Mesendoderm (in vitro differentiated cells): ENCODE measurements at regions not wholly inside any gene's neighbourhood (a gene's known extent, or its start where the extent isn't known, plus 50 kb on each side); places are given as distances from the start of the nearest gene placed in this dataset.
A peak's percentile ranks its signal among the peaks of the same experiment; 100 is the strongest.

ENCODE experiments used
- DNase-seq: peaks from one replicate; pipeline ENCODE4 v3.0.0; 2013
- H2AK5ac ChIP-seq: 2 replicates; pipeline ENCODE4 v1.6.1; 2013; ENCODE audit warnings: low read length, inconsistent platforms
- H2BK120ac ChIP-seq: 2 replicates; pipeline ENCODE4 v1.6.1; 2013; ENCODE audit warnings: low read depth, mild to moderate bottlenecking, low read length, moderate library complexity, mixed read lengths
- H2BK15ac ChIP-seq: replicated peaks from 2 replicates; pipeline ENCODE4 v1.6.1; 2013; ENCODE audit warnings: low read depth, mild to moderate bottlenecking, moderate library complexity
- H2BK5ac ChIP-seq: 2 replicates; pipeline ENCODE4 v1.6.1; 2013; ENCODE audit warnings: low read length, inconsistent platforms
- H3K18ac ChIP-seq: 2 replicates; pipeline ENCODE4 v1.6.1; 2013; ENCODE audit warnings: mild to moderate bottlenecking, low read length, mixed read lengths
- H3K23ac ChIP-seq: one replicate; pipeline ENCODE4 v1.6.1; 2013; ENCODE audit warnings: low read length
- H3K27ac ChIP-seq: 2 replicates; pipeline ENCODE4 v1.5.1; 2013; ENCODE audit warnings: low read depth, mild to moderate bottlenecking, inconsistent platforms, low read length, moderate library complexity
- H3K27me3 ChIP-seq: 2 replicates; pipeline ENCODE4 v1.6.1; 2013; ENCODE audit warnings: low read length, control low read depth, mild to moderate bottlenecking, inconsistent platforms; ENCODE audit not compliant: insufficient read depth, poor library complexity
- H3K36me3 ChIP-seq: 2 replicates; pipeline ENCODE4 v1.6.1; 2013; ENCODE audit warnings: low read length, inconsistent platforms; ENCODE audit not compliant: control insufficient read depth, insufficient read depth
- H3K4ac ChIP-seq: one replicate; pipeline ENCODE4 v1.6.1; 2013; ENCODE audit warnings: low read depth, mild to moderate bottlenecking, low read length, moderate library complexity
- H3K4me1 ChIP-seq: 2 replicates; pipeline ENCODE4 v1.6.1; 2013; ENCODE audit warnings: low read depth, low read length, inconsistent platforms; ENCODE audit not compliant: control insufficient read depth
- H3K4me2 ChIP-seq: 2 replicates; pipeline ENCODE4 v1.6.1; 2013; ENCODE audit warnings: low read length
- H3K4me3 ChIP-seq: 2 replicates; pipeline ENCODE4 v1.5.1; 2013; ENCODE audit warnings: mild to moderate bottlenecking, low read length
- H3K56ac ChIP-seq: one replicate; pipeline ENCODE4 v1.6.1; 2013; ENCODE audit warnings: low read length
- H3K79me1 ChIP-seq: 2 replicates; pipeline ENCODE4 v1.6.1; 2013; ENCODE audit warnings: low read length, inconsistent platforms
- H3K79me2 ChIP-seq: 2 replicates; pipeline ENCODE4 v1.6.1; 2013; ENCODE audit warnings: mild to moderate bottlenecking, low read length; ENCODE audit not compliant: control insufficient read depth, insufficient read depth
- H3K9ac ChIP-seq: 2 replicates; pipeline ENCODE4 v1.6.1; 2013; ENCODE audit warnings: low read length, inconsistent platforms
- H4K5ac ChIP-seq: one replicate; pipeline ENCODE4 v1.6.1; 2013; ENCODE audit warnings: low read length
- H4K8ac ChIP-seq: one replicate; pipeline ENCODE4 v1.6.1; 2013; ENCODE audit warnings: low read depth, mild to moderate bottlenecking, control low read depth, low read length, moderate library complexity
- WGBS: extraction: QIAGEN DNeasy Blood & Tissue Kit; methylation state at CpG from one replicate; pipeline ENCODE4 v1.1.7; 2013; ENCODE audit warnings: low lambda C conversion rate, missing lambda C conversion rate; ENCODE audit not compliant: insufficient coverage; ENCODE audit errors: extremely low coverage; 5-methylcytosine and 5-hydroxymethylcytosine counted together

GRCh38 chr3:34650131-34650530 is 851.7 kb downstream of the PDCD6IP start:
- H3K23ac ChIP-seq: no peak overlapping the region
- no peaks in the 10 kb centered on the region for H3K4me1 ChIP-seq
- no peaks in the 10 kb centered on the region for H3K79me1 ChIP-seq
- no peak overlapping the region for H4K8ac ChIP-seq
- no peaks in the 10 kb centered on the region for H3K27me3 ChIP-seq
- H4K5ac ChIP-seq: no peak overlapping the region
- no peak overlapping the region for H3K9ac ChIP-seq
- no peak overlapping the region for H3K4ac ChIP-seq
- H3K4me2 ChIP-seq: no peak overlapping the region
- H3K18ac ChIP-seq: peak overlapping the region; percentile 1
- no peak overlapping the region for H3K27ac ChIP-seq
- H2AK5ac ChIP-seq: no peak overlapping the region
- H2BK5ac ChIP-seq: no peak overlapping the region
- no peak overlapping the region for H3K56ac ChIP-seq
- no peaks in the 10 kb centered on the region for H3K79me2 ChIP-seq
- no peak overlapping the region for H3K4me3 ChIP-seq
- no peaks in the 10 kb centered on the region for H3K36me3 ChIP-seq
- no peak overlapping the region for H2BK15ac ChIP-seq
- no peak overlapping the region for H2BK120ac ChIP-seq
- DNase-seq: no peak
- WGBS: no CpG with 5 or more reads among the region's 4 CpGs

DNA sequence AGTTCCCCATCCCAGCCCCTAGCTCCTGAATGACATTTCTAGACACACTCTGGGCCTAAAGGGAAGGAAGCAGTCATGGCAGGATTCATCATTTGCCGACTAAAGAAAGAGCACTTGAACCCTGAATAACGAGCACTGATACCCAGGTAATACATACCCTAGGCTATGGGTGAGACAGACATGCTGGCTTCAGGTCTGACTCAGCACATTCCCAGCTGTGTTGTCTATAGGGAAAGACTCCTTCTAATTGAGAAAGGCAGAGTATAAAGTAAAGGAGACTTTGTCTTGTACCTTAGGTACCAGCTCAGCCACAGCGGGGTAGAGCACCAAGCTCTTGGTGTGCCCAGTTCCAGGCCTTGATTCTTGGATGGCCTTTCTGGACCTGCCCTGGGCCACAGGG is 870.5 kb downstream of the PDCD6IP start:
- Histone ChIP-seq H2BK5ac (no peak overlapping the region), H3K4me3 (no peak overlapping the region), H3K9ac (no peak overlapping the region), H2BK120ac (peak overlapping the region; percentile 33), H3K36me3 (no peaks in the 10 kb centered on the region), H3K4me1 (no peaks in the 10 kb centered on the region), H3K56ac (no peak overlapping the region), H3K79me1 (no peaks in the 10 kb centered on the region), H3K23ac (no peak overlapping the region), H3K27me3 (no peaks in the 10 kb centered on the region), H3K27ac (no peak overlapping the region), H3K4ac (no peak overlapping the region), H4K5ac (no peak overlapping the region), H2AK5ac (no peak overlapping the region), H3K4me2 (no peak overlapping the region), H3K79me2 (no peaks in the 10 kb centered on the region), H4K8ac (no peak overlapping the region), H3K18ac (no peak overlapping the region), H2BK15ac (no peak overlapping the region)
- no peak for DNase-seq
- WGBS: no CpG with 5 or more reads among the region's 3 CpGs

DNA sequence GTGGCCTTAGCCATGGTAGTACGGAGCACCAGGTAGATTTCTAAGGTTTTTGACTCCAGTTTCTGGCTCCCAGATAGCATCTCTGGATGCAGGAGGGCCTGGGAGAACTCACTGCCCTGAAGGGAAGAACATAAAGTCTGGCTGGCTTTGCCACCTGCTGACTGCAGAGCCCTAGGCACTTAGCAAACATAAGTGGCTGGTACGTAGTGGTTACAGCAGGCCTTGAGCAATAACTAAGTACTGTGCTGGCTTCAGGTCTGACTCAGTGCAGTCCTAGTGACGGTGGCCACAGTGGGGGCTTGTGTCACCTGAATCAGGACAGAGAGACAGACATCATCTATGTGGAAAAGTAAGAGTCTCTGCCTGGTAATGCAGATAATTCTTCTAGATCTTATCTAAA is 871.1 kb downstream of the PDCD6IP start:
- H2BK120ac ChIP-seq: no peak overlapping the region
- no peak overlapping the region for H4K5ac ChIP-seq
- no peak overlapping the region for H3K23ac ChIP-seq
- H3K36me3 ChIP-seq: no peaks in the 10 kb centered on the region
- no peak overlapping the region for H2BK5ac ChIP-seq
- no peak overlapping the region for H3K4ac ChIP-seq
- no peak overlapping the region for H3K18ac ChIP-seq
- H3K27me3 ChIP-seq: no peaks in the 10 kb centered on the region
- no peak overlapping the region for H2AK5ac ChIP-seq
- no peak overlapping the region for H4K8ac ChIP-seq
- H3K9ac ChIP-seq: no peak overlapping the region
- no peak overlapping the region for H3K56ac ChIP-seq
- no CpG with 5 or more reads among the region's 3 CpGs for WGBS
- H3K4me1 ChIP-seq: no peaks in the 10 kb centered on the region
- no peaks in the 10 kb centered on the region for H3K79me1 ChIP-seq
- no peak overlapping the region for H3K4me2 ChIP-seq
- no peak overlapping the region for H2BK15ac ChIP-seq
- H3K27ac ChIP-seq: no peak overlapping the region
- H3K4me3 ChIP-seq: no peak overlapping the region
- DNase-seq: peak; percentile 23
- H3K79me2 ChIP-seq: no peaks in the 10 kb centered on the region

DNA sequence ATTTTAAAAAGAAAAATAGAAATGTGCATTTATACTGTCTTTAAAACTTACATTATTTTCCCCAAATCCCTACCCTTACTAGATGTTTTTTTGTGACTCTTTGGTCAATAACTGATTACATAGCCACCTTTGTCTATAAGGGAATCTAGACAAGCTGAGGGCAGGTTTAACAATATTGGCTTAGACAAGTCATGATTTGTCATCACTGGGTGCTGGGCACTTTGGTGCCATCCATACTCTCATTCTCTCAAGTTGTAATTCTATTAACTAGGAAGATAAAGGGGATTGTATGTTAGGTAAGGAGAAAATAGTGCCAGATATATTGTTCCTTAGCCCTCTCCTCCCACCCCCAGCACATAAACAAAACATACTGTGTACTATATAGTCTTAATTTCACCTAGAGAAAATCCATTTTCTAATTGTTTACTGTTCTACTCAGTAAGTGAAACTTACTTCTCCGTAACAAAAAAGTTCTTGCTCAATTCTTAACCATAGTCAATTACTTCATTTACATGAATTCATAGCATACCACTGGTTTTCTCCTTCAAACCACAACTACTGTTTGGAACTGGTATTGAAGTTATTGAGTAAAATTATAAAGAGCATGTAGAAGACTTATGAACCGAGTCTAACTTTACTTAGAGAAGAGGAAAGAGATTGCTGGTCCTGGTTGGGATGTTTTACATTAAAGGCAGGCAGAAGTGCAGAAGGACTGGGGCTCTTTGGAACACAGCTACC is 877.1 kb downstream of the PDCD6IP start:
- Histone ChIP-seq H3K79me1 (no peaks in the 10 kb centered on the region), H3K4ac (no peak overlapping the region), H2BK5ac (no peak overlapping the region), H2BK120ac (no peak overlapping the region), H3K79me2 (no peaks in the 10 kb centered on the region), H3K9ac (no peak overlapping the region), H3K18ac (no peak overlapping the region), H3K4me2 (no peak overlapping the region), H3K27me3 (no peaks in the 10 kb centered on the region), H3K23ac (no peak overlapping the region), H3K56ac (no peak overlapping the region), H2AK5ac (no peak overlapping the region), H3K4me1 (no peaks in the 10 kb centered on the region), H3K4me3 (no peak overlapping the region), H4K5ac (no peak overlapping the region), H3K27ac (no peak overlapping the region), H4K8ac (no peak overlapping the region), H3K36me3 (no peaks in the 10 kb centered on the region), H2BK15ac (no peak overlapping the region)
- no CpG with 5 or more reads among the region's 2 CpGs for WGBS
- DNase-seq: no peak

DNA sequence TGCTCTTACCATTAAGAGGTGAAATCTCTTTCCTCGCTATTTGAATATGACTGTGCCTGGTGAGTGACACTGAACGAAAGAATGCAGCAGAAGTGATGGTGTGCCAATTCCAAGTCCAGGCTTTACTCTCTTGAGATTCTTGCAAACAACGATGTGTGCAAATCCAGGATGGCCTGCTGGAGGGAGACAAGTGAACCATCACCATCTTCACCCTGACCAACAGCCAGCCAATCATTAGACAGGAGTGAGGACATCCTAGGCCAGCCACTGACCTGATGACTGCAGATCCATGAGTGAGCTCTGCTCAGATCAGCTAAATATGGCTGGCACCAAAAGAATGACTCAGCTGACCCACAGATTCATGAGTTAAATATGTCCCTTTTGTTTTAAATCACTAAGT is 878.0 kb downstream of the PDCD6IP start:
- Histone ChIP-seq H3K9ac (no peak overlapping the region), H2AK5ac (no peak overlapping the region), H3K4me2 (no peak overlapping the region), H4K5ac (no peak overlapping the region), H3K4me1 (no peaks in the 10 kb centered on the region), H2BK120ac (no peak overlapping the region), H2BK5ac (no peak overlapping the region), H3K23ac (no peak overlapping the region), H3K27me3 (no peaks in the 10 kb centered on the region), H3K27ac (no peak overlapping the region), H3K56ac (no peak overlapping the region), H3K79me1 (no peaks in the 10 kb centered on the region), H3K4me3 (no peak overlapping the region), H3K4ac (no peak overlapping the region), H3K18ac (no peak overlapping the region), H4K8ac (no peak overlapping the region), H3K36me3 (no peaks in the 10 kb centered on the region), H2BK15ac (no peak overlapping the region), H3K79me2 (no peaks in the 10 kb centered on the region)
- DNase-seq: no peak
- no CpG with 5 or more reads among the region's 3 CpGs for WGBS

DNA sequence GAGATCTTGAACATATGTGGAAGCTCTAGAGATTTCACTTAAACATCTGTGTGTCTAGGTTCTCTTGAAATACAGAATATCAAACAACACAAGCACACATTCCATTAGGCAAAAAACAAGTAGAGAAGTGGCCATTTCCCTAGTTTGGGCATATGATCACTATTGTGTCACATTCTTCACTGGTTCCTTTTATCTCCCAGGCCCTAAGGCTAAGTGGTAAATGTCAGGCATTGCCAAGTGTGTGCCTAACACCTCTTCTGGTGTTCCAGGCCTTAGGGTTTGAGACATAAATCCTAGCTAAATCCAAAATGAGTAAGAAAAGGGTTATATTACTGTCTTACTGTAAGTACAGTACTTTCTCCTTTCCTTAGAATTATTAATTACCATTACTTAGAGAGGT is 880.1 kb downstream of the PDCD6IP start:
- H3K27ac ChIP-seq: no peak overlapping the region
- H3K56ac ChIP-seq: no peak overlapping the region

More for the DNA sequence above, 880.1 kb downstream of the PDCD6IP start:
- Histone ChIP-seq H3K9ac (no peak overlapping the region), H3K36me3 (no peaks in the 10 kb centered on the region), H2AK5ac (no peak overlapping the region), H3K4me1 (no peaks in the 10 kb centered on the region), H3K79me1 (no peaks in the 10 kb centered on the region), H3K27me3 (no peaks in the 10 kb centered on the region), H2BK5ac (no peak overlapping the region), H3K4me2 (no peak overlapping the region), H4K5ac (no peak overlapping the region), H3K18ac (no peak overlapping the region), H3K4ac (no peak overlapping the region), H2BK15ac (no peak overlapping the region), H2BK120ac (no peak overlapping the region), H4K8ac (no peak overlapping the region), H3K4me3 (no peak overlapping the region), H3K23ac (no peak overlapping the region), H3K79me2 (no peaks in the 10 kb centered on the region)
- peak; percentile 75 for DNase-seq
